ENCODE measurements at regions not wholly inside any gene's neighbourhood (a gene's known extent, or its start where the extent isn't known, plus 50 kb on each side); places are given as distances from the start of the nearest gene placed in this dataset.

DNA sequence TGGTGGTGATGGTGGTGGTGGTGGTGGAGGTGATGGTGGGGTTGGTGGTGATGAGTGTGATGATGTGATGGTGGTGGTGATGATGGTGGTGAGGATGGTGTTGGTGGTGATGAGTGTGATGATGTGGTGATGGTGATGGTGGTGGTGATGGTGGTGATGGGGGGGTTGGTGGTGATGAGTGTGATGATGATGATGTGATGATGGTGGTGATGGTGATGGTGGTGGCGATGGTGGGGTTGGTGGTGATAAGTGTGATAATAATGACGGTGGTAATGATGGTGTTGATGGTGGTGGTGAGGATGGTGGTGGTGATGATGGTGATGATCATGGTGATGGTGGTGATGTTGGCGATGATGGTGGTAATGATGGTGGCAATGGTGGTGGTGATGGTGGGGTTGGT, 67.7 kb downstream of the RRM2 start:
- TF ChIP-seq POLR2A (IDR thresholded peaks at IDR 0.05; ENCODE audit: low read depth, low read length) (no peak), POLR2AphosphoS5 (IDR thresholded peaks at IDR 0.05; ENCODE audit: low read depth, low read length) (no peak), TAF1 (IDR thresholded peaks at IDR 0.05; ENCODE audit: low read depth, low read length) (no peak), POU2F2 (IDR thresholded peaks at IDR 0.05; ENCODE audit: low read depth, low read length) (no peak), PAX5 (IDR thresholded peaks at IDR 0.05; ENCODE audit: insufficient read depth, low read length, severe bottlenecking) (no peak), SPI1 (IDR thresholded peaks at IDR 0.05; ENCODE audit: low read depth, low read length) (no peak)
